Loucy (cell line): ENCODE measurements at regions not wholly inside any gene's neighbourhood (a gene's known extent, or its start where the extent isn't known, plus 50 kb on each side); places are given as distances from the start of the nearest gene placed in this dataset.

Source experiments
- CTCF ChIP-seq: fragments of 200-600 bp; sonication (generic); conservative IDR thresholded peaks from 2 replicates; pipeline ENCODE4 v1.5.1; 2014; ENCODE audit warnings: mild to moderate bottlenecking, antibody characterized with exemption, low read length
- EZH2phosphoT487 ChIP-seq: fragments of 200-600 bp; IDR thresholded peaks from 2 replicates; pipeline ENCODE4 v1.6.1; 2018; ENCODE audit warnings: antibody characterized with exemption, mild to moderate bottlenecking, moderate library complexity, borderline replicate concordance

- TF ChIP-seq CTCF (no peak), EZH2phosphoT487 (no peak)
Measured at GRCh38 chr11:24351179-24351578, 145.7 kb upstream of the LUZP2 start.
